ENCODE measurements at regions not wholly inside any gene's neighbourhood (a gene's known extent, or its start where the extent isn't known, plus 50 kb on each side); places are given as distances from the start of the nearest gene placed in this dataset.
"Not testable (repeated sequence)": the region's sequence is repeated elsewhere in the genome, so short reads cannot be mapped to it uniquely, and the experiment has no call there.

GRCh38 chr18:25470756-25471524 is 119.0 kb upstream of the ZNF521 start:
- not testable (repeated sequence) for DNase-seq

GRCh38 chr18:25470062-25470461 is 118.1 kb upstream of the ZNF521 start:
- DNase-seq, result no peak

- DNase-seq, result no peak
Measured at GRCh38 chr18:25469489-25469888, 117.5 kb upstream of the ZNF521 start.

GRCh38 chr18:25467226-25467987 is 115.4 kb upstream of the ZNF521 start:
- no peak for DNase-seq

GRCh38 chr18:25465152-25465732 is 113.3 kb upstream of the ZNF521 start:
- no peak for DNase-seq

GRCh38 chr18:25464227-25464626 is 112.3 kb upstream of the ZNF521 start:
- DNase-seq, result no peak

- DNase-seq, result no peak
Measured at GRCh38 chr18:25463726-25464125, 111.8 kb upstream of the ZNF521 start.

GRCh38 chr18:25459814-25460213 is 107.8 kb upstream of the ZNF521 start:
- DNase-seq, result no peak

GRCh38 chr18:25457601-25458000 is 105.6 kb upstream of the ZNF521 start:
- no peak for DNase-seq

- DNase-seq, result no peak
Measured at GRCh38 chr18:25457126-25457525, 105.2 kb upstream of the ZNF521 start.

- no peak for DNase-seq
Measured at GRCh38 chr18:25456334-25457010, 104.5 kb upstream of the ZNF521 start.

GRCh38 chr18:25455646-25456045 is 103.7 kb upstream of the ZNF521 start:
- no peak for DNase-seq

- no peak for DNase-seq
Measured at GRCh38 chr18:25455159-25455558, 103.2 kb upstream of the ZNF521 start.

GRCh38 chr18:25454730-25455129 is 102.8 kb upstream of the ZNF521 start:
- no peak for DNase-seq

GRCh38 chr18:25454270-25454659 is 102.3 kb upstream of the ZNF521 start:
- no peak for DNase-seq

GRCh38 chr18:25453556-25454269 is 101.7 kb upstream of the ZNF521 start:
- peak; percentile 15 to 33 for DNase-seq

GRCh38 chr18:25451077-25451658 is 99.2 kb upstream of the ZNF521 start:
- no peak for DNase-seq

- DNase-seq, result no peak
Measured at GRCh38 chr18:25449046-25449445, 97.1 kb upstream of the ZNF521 start.

- peak; percentile 40 to 60 for DNase-seq
Measured at GRCh38 chr18:25446972-25447371, 95.0 kb upstream of the ZNF521 start.

- no peak for DNase-seq
Measured at GRCh38 chr18:25445430-25445829, 93.5 kb upstream of the ZNF521 start.

- no peak for DNase-seq
Measured at GRCh38 chr18:25443776-25444175, 91.8 kb upstream of the ZNF521 start.

- DNase-seq, result no peak
Measured at GRCh38 chr18:25435149-25435782, 83.3 kb upstream of the ZNF521 start.
